ENCODE measurements at regions not wholly inside any gene's neighbourhood (a gene's known extent, or its start where the extent isn't known, plus 50 kb on each side); places are given as distances from the start of the nearest gene placed in this dataset.

DNA sequence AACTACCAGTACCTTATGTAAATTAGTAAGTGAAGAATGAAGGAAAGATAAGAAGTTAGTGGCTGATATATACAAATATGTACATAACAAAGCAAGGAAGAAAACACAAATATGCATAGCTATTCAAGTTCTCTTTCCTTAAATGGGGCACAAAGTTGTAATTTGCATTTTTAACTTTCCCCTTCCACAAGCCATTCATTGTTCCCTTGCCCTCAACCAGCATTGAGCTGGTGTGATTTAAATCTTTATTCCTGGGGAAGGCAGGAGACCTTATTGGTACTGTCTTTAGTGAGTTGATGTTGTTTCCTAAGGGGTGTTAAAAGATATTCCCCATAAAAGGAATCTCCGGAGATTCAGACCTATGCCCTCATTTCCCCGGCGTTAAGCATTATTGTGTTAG, 735.3 kb downstream of the PCDH18 start:
- TF ChIP-seq CTCF (IDR thresholded peaks at IDR 0.05) (no peak), POLR2A (IDR thresholded peaks at IDR 0.05) (no peak)
